ENCODE measurements at regions not wholly inside any gene's neighbourhood (a gene's known extent, or its start where the extent isn't known, plus 50 kb on each side); places are given as distances from the start of the nearest gene placed in this dataset.

DNA sequence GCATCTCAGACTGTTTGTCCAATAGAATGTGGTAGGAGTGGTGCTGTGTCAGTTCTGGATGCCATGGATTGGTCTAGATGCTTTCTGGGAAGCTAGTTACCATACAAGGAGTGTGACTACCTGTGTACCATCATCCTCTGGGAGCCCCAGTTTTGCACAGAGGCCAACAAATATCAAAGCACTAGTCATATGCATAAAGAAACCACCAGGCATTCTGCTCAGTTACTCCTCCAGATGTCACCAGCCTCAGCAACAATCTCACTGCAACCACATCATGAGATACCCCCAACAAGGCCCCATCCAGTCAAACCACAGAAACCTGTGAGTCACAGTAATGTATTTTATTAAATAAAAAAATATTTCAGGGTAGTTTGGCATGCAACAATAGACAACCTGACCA lies 435.8 kb upstream of the CPEB2 start:
- no peak for TF ChIP-seq POLR2A (IDR thresholded peaks at IDR 0.05)
- TF ChIP-seq, protein P1, sequence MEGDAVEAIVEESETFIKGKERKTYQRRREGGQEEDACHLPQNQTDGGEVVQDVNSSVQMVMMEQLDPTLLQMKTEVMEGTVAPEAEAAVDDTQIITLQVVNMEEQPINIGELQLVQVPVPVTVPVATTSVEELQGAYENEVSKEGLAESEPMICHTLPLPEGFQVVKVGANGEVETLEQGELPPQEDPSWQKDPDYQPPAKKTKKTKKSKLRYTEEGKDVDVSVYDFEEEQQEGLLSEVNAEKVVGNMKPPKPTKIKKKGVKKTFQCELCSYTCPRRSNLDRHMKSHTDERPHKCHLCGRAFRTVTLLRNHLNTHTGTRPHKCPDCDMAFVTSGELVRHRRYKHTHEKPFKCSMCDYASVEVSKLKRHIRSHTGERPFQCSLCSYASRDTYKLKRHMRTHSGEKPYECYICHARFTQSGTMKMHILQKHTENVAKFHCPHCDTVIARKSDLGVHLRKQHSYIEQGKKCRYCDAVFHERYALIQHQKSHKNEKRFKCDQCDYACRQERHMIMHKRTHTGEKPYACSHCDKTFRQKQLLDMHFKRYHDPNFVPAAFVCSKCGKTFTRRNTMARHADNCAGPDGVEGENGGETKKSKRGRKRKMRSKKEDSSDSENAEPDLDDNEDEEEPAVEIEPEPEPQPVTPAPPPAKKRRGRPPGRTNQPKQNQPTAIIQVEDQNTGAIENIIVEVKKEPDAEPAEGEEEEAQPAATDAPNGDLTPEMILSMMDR (IDR thresholded peaks at IDR 0.05): no peak
